H9 (cell line): ENCODE measurements at regions not wholly inside any gene's neighbourhood (a gene's known extent, or its start where the extent isn't known, plus 50 kb on each side); places are given as distances from the start of the nearest gene placed in this dataset.

Experiments
- DNase-seq: peaks from one replicate; pipeline ENCODE4 v3.0.0-alpha.2; 2017
- H2AFZ ChIP-seq: one replicate; pipeline ENCODE4 v1.6.1; 2013; ENCODE audit warnings: mild to moderate bottlenecking, low read length, control low read depth, moderate library complexity
- H2AK5ac ChIP-seq: 2 replicates; pipeline ENCODE4 v1.6.1; 2013; ENCODE audit warnings: low read length, control low read depth, mixed read lengths; ENCODE audit not compliant: insufficient read length
- H2BK120ac ChIP-seq: one replicate; pipeline ENCODE4 v1.6.1; 2013; ENCODE audit warnings: low read depth, mild to moderate bottlenecking, low read length, control low read depth, inconsistent platforms; ENCODE audit not compliant: poor library complexity, severe bottlenecking
- H2BK12ac ChIP-seq: 2 replicates; pipeline ENCODE4 v1.6.1; 2013; ENCODE audit warnings: low read length, control low read depth, mixed read lengths, low read depth; ENCODE audit not compliant: insufficient read length
- H2BK15ac ChIP-seq: 2 replicates; pipeline ENCODE4 v1.6.1; 2013; ENCODE audit warnings: low read depth, low read length, control low read depth
- H2BK20ac ChIP-seq: one replicate; pipeline ENCODE4 v1.6.1; 2013; ENCODE audit warnings: low read depth, mild to moderate bottlenecking, low read length, control low read depth, inconsistent platforms; ENCODE audit not compliant: poor library complexity, severe bottlenecking
- H2BK5ac ChIP-seq: 2 replicates; pipeline ENCODE4 v1.6.1; 2013; ENCODE audit warnings: low read length, control low read depth, mixed read lengths; ENCODE audit not compliant: insufficient read length
- H3K14ac ChIP-seq: 2 replicates; pipeline ENCODE4 v1.6.1; 2013; ENCODE audit warnings: low read length, control low read depth; ENCODE audit not compliant: insufficient read depth
- H3K18ac ChIP-seq: 2 replicates; pipeline ENCODE4 v1.6.1; 2013; ENCODE audit warnings: low read depth, mild to moderate bottlenecking, mixed read lengths, low read length, control low read depth; ENCODE audit not compliant: insufficient read length
- H3K23ac ChIP-seq: 2 replicates; pipeline ENCODE4 v1.6.1; 2013; ENCODE audit warnings: low read length, control low read depth, mixed read lengths, low read depth; ENCODE audit not compliant: insufficient read length
- H3K23me2 ChIP-seq: 2 replicates; pipeline ENCODE4 v1.6.1; 2013; ENCODE audit warnings: low read depth, mild to moderate bottlenecking, mixed read lengths, low read length, control low read depth; ENCODE audit not compliant: insufficient read length, poor library complexity, severe bottlenecking
- H3K27ac ChIP-seq: 2 replicates; pipeline ENCODE4 v1.5.1; 2013; ENCODE audit warnings: low read length, control low read depth, mixed read lengths, low read depth; ENCODE audit not compliant: insufficient read length
- H3K27me3 ChIP-seq: 2 replicates; pipeline ENCODE4 v1.6.1; 2013; ENCODE audit warnings: low read length, control low read depth, inconsistent platforms; ENCODE audit not compliant: insufficient read depth
- H3K4ac ChIP-seq: 2 replicates; pipeline ENCODE4 v1.6.1; 2013; ENCODE audit warnings: low read depth, mild to moderate bottlenecking, control low read depth, inconsistent platforms, low read length, moderate library complexity
- H3K4me1 ChIP-seq: 2 replicates; pipeline ENCODE4 v1.6.1; 2013; ENCODE audit warnings: low read length, control low read depth, inconsistent platforms; ENCODE audit not compliant: insufficient read depth
- H3K4me2 ChIP-seq: 2 replicates; pipeline ENCODE4 v1.6.1; 2013; ENCODE audit warnings: low read length, control low read depth, mixed read lengths; ENCODE audit not compliant: insufficient read length, insufficient read depth
- H3K56ac ChIP-seq: 2 replicates; pipeline ENCODE4 v1.6.1; 2013; ENCODE audit warnings: low read depth, mild to moderate bottlenecking, mixed read lengths, low read length, control low read depth; ENCODE audit not compliant: insufficient read length
- H3K79me1 ChIP-seq: 2 replicates; pipeline ENCODE4 v1.6.1; 2013; ENCODE audit warnings: low read depth, mild to moderate bottlenecking, moderate library complexity, low read length, control low read depth, inconsistent platforms; ENCODE audit not compliant: insufficient read depth, poor library complexity, severe bottlenecking
- H3K79me2 ChIP-seq: 2 replicates; pipeline ENCODE4 v1.6.1; 2013; ENCODE audit warnings: low read length, control low read depth, inconsistent platforms; ENCODE audit not compliant: insufficient read depth
- H3K9ac ChIP-seq: 2 replicates; pipeline ENCODE4 v1.6.1; 2013; ENCODE audit warnings: low read length, control low read depth, mixed read lengths; ENCODE audit not compliant: insufficient read length; ENCODE audit errors: extremely low read depth
- H3K9me3 ChIP-seq: one replicate; pipeline ENCODE4 v1.6.1; 2013; ENCODE audit warnings: low read depth, low read length, inconsistent platforms; ENCODE audit not compliant: control insufficient read depth
- H3T11ph ChIP-seq: one replicate; pipeline ENCODE4 v1.6.1; 2013; ENCODE audit warnings: mild to moderate bottlenecking, low read length, control low read depth, inconsistent platforms
- H4K20me1 ChIP-seq: one replicate; pipeline ENCODE4 v1.6.1; 2013; ENCODE audit not compliant: control insufficient read depth, insufficient read length, insufficient read depth
- H4K5ac ChIP-seq: 2 replicates; pipeline ENCODE4 v1.6.1; 2013; ENCODE audit warnings: low read depth, mild to moderate bottlenecking, mixed read lengths, low read length, control low read depth; ENCODE audit not compliant: insufficient read length
- H4K8ac ChIP-seq: replicated peaks from 2 replicates; pipeline ENCODE4 v1.6.1; 2013; ENCODE audit warnings: low read length, control low read depth, mixed read lengths, low read depth; ENCODE audit not compliant: insufficient read length
- H4K91ac ChIP-seq: 2 replicates; pipeline ENCODE4 v1.6.1; 2013; ENCODE audit warnings: low read depth, mild to moderate bottlenecking, moderate library complexity, mixed read lengths, low read length, control low read depth; ENCODE audit not compliant: insufficient read length
- H3K27ac Mint-ChIP-seq, 3 experiments: 2 replicates in 2 of 3; 3 replicates in 1 of 3; pipeline ENCODE4 v1.8.0; 2020 to 2021; ENCODE audit warnings: mixed read lengths in 3 of 3, mild to moderate bottlenecking in 1 of 3, moderate library complexity in 1 of 3
- H3K27me3 Mint-ChIP-seq: 2 replicates; pipeline ENCODE4 v1.8.0; 2021; ENCODE audit warnings: low read depth, mild to moderate bottlenecking, moderate library complexity, mixed read lengths
- H3K36me3 Mint-ChIP-seq, 3 experiments: 2 replicates in 2 of 3; 3 replicates in 1 of 3; pipeline ENCODE4 v1.8.0; 2020 to 2021; ENCODE audit warnings: low read depth in 3 of 3, mixed read lengths in 3 of 3; ENCODE audit not compliant: insufficient read depth in 1 of 3
- H3K4me1 Mint-ChIP-seq, 2 experiments: 2 replicates each; pipeline ENCODE4 v1.8.0; 2020; ENCODE audit warnings: mixed read lengths in 2 of 2
- H3K4me3 Mint-ChIP-seq, 2 experiments: 2 replicates in 1 of 2; 3 replicates in 1 of 2; pipeline ENCODE4 v1.8.0; 2020 to 2021; ENCODE audit warnings: mild to moderate bottlenecking in 2 of 2, mixed read lengths in 2 of 2, moderate library complexity in 1 of 2
- H3K9me3 Mint-ChIP-seq, 2 experiments: 2 replicates in 1 of 2; 3 replicates in 1 of 2; pipeline ENCODE4 v1.8.0; 2020; ENCODE audit warnings: mild to moderate bottlenecking in 2 of 2, mixed read lengths in 2 of 2, moderate library complexity in 1 of 2
- CTCF ChIP-seq: fragments of 200-600 bp; sonication (generic); conservative IDR thresholded peaks from 3 replicates; pipeline ENCODE4 v1.8.0; 2021; ENCODE audit warnings: antibody characterized with exemption, mild to moderate bottlenecking
- WGBS: extraction: QIAGEN DNeasy Blood & Tissue Kit; methylation state at CpG from one replicate; pipeline ENCODE4 v1.1.7; 2013; ENCODE audit warnings: missing lambda C conversion rate, low lambda C conversion rate, mixed read lengths; ENCODE audit not compliant: insufficient read length; ENCODE audit errors: extremely low coverage; 5-methylcytosine and 5-hydroxymethylcytosine counted together

GRCh38 chr2:42928692-42929545 is 136.5 kb upstream of the HAAO start:
- H3K79me2 ChIP-seq, result no peaks in the 10 kb centered on the region
- no peak overlapping the region for H4K5ac ChIP-seq
- H4K91ac ChIP-seq, result no peak overlapping the region
- no peak overlapping the region for H3T11ph ChIP-seq
- no peak overlapping the region for H2BK15ac ChIP-seq
- H3K18ac ChIP-seq, result no peak overlapping the region
- H3K4me2 ChIP-seq, result no peak overlapping the region
- H2AFZ ChIP-seq, result no peak overlapping the region
- DNase-seq, result peak; percentile 76
- no peaks in the 10 kb centered on the region for H3K27me3 ChIP-seq
- Mint-ChIP-seq H3K36me3 (no peaks in the 10 kb centered on the region), H3K27ac (peak overlapping the region; percentile 9 to 95 (median 52)), H3K4me3 (no peak overlapping the region), H3K27me3 (no peaks in the 10 kb centered on the region), H3K4me1 (peaks cover 69 to 79% of the 10 kb centered on the region in 2 experiments), H3K9me3 (no peaks in the 10 kb centered on the region)
- no peak overlapping the region for H3K56ac ChIP-seq
- H4K20me1 ChIP-seq, result no peaks in the 10 kb centered on the region
- no peak overlapping the region for H2BK120ac ChIP-seq
- H2BK5ac ChIP-seq, result no peak overlapping the region
- H3K14ac ChIP-seq, result no peak overlapping the region
- WGBS, result no CpG with 5 or more reads among the region's 13 CpGs
- no peak overlapping the region for H2AK5ac ChIP-seq
- H3K4me1 ChIP-seq, result peaks cover 14% of the 10 kb centered on the region; the same call in 1 of the 2 replicates
- no peaks in the 10 kb centered on the region for H3K79me1 ChIP-seq
- H2BK20ac ChIP-seq, result no peak overlapping the region
- no peak overlapping the region for H3K23ac ChIP-seq
- H3K4ac ChIP-seq, result no peak overlapping the region
- H3K27ac ChIP-seq, result no peak overlapping the region
- H3K9ac ChIP-seq, result no peak overlapping the region
- H3K23me2 ChIP-seq, result no peaks in the 10 kb centered on the region
- no peak overlapping the region for H4K8ac ChIP-seq
- H2BK12ac ChIP-seq, result no peak overlapping the region
- TF ChIP-seq CTCF, result peak; percentile 73
- H3K9me3 ChIP-seq, result no peaks in the 10 kb centered on the region
